ENCODE measurements at regions not wholly inside any gene's neighbourhood (a gene's known extent, or its start where the extent isn't known, plus 50 kb on each side); places are given as distances from the start of the nearest gene placed in this dataset.

DNA sequence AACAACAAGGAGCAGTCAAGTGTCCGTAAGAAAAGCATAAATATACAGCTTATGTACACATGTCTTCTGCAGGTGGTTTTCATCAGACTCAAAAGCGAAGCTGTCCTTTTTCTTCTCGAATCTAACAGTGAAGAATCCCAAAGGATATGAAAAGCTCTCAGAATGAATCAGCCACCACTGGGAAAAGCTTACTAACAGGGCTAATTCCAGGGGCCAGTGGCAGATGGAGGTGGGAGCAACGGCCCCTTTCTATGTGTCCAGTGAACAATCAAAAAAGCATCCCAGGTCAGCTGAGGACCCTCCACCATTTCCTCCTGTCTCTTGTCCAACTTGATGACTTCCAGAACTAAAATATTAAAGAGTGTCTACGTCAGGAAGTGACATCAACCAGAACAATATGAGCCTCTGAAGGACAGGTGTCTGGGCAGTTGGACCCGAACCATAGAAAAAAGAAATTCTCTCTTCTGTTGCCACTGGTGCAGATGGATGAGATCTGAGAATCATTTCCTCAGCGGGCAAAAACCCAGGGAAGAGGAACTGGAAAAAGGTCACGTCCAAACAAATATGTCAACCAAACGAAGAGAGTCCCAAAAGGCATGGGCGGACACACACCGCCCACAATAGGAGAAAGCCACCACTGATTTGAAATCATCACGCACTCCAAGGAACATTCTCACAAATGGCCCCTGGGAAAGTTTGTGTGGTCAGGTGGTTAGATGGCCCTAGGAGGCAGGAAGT, 70.4 kb upstream of the TIAM1 start:
- TF ChIP-seq, protein P1, sequence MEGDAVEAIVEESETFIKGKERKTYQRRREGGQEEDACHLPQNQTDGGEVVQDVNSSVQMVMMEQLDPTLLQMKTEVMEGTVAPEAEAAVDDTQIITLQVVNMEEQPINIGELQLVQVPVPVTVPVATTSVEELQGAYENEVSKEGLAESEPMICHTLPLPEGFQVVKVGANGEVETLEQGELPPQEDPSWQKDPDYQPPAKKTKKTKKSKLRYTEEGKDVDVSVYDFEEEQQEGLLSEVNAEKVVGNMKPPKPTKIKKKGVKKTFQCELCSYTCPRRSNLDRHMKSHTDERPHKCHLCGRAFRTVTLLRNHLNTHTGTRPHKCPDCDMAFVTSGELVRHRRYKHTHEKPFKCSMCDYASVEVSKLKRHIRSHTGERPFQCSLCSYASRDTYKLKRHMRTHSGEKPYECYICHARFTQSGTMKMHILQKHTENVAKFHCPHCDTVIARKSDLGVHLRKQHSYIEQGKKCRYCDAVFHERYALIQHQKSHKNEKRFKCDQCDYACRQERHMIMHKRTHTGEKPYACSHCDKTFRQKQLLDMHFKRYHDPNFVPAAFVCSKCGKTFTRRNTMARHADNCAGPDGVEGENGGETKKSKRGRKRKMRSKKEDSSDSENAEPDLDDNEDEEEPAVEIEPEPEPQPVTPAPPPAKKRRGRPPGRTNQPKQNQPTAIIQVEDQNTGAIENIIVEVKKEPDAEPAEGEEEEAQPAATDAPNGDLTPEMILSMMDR (conservative IDR thresholded peaks at IDR 0.05; ENCODE audit: low read length) = no peak
- no peak for TF ChIP-seq EZH2phosphoT487 (IDR thresholded peaks at IDR 0.05; ENCODE audit: borderline replicate concordance, low read depth, low read length)
